Hematopoietic multipotent progenitor cell treated with erythropoietin and hydrocortisone succinate and interleukin-3 and kit ligand, for 15 days (in vitro differentiated cells): ENCODE measurements at regions not wholly inside any gene's neighbourhood (a gene's known extent, or its start where the extent isn't known, plus 50 kb on each side); places are given as distances from the start of the nearest gene placed in this dataset.

Experiments
- DNase-seq: peaks from one replicate; pipeline ENCODE4 v3.0.0-alpha.2; 2015; ENCODE audit warnings: low spot score

GRCh38 chr1:224504297-224505041, 69.9 kb upstream of the WDR26 start:
- DNase-seq = peak; percentile 49

DNA sequence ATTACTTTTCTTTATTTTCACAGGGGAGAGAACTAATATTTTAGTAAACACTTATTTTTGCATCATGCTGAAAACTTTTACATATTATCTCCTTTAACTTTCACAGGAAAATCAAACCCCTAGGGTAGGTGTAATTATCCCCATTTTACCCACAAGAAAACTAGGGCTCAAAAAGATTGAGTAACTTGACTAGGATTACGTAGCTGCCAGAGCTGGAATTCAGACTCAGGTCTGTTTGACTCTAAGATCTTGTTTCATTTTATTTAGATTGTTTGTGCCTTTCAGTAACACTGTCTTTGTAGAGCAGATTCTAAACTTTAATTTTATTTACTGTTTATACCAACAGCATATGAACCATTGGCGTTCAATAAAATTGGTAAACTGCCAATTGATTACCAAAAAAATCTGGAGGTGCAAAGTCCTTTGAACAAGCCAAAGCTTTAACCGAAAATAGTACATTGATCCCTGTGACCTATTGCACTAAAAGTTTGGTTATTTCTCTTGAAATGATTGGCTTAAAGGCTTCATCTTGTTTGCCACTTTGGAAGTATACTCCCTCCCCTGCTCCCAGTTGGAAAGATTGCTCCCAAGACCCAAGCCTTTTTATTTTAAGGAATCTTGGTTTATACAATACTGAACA, 71.0 kb upstream of the WDR26 start:
- no peak for DNase-seq

DNA sequence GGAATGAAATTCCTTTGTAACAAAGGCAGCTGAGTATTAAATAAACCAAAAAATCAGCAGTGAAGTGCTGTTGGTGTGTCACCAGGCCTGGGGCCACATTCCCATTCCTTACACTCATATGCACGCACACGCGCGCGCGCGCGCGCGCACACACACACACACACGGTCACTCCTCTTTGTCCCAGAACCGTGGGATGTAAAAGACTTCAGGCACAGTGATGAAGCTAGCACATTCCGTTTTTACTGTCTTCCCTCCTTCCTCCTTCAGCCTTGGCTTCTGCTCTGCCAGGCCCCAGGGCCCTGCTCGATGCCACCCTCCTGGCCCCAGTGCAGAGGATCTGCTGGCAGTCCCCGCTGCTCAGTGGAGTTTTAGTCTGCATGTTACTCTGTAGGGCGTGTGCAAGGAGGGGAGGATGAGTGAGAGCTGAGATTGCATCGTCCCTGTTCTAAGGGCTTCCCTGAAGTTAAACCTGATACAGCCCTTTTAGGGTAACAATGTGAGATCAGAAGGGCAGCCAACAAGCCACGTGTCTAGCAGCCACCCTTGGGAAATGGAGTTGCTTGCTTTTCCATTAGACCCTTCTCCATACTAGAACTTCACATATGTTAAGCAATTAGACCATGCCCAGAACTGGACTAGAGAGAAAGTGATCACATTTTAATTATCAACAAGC, 71.7 kb upstream of the WDR26 start:
- no peak for DNase-seq

GRCh38 chr1:224507771-224508523, 73.3 kb upstream of the WDR26 start:
- no peak for DNase-seq

DNA sequence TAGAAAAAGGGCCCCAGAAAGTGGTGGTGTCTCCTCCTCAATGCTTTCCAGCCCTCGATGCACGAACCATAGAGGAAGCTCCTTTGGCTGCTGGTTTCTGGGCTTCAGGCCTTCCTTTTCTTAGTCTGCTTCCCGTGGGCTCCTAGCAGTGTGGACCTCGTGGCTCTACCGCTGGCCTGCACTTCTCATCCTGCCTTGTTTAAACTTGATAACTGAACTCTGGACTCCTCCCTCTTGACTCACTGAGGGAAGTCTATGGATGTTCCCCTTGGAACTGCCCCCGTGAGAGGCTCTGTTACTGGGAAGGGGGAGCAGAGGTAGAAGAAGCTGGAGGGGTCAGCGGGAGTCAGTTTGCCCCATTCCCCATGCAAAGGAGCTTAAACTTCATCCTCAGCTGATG, 75.3 kb upstream of the WDR26 start:
- no peak for DNase-seq

- DNase-seq = no peak
Observed at GRCh38 chr1:224510880-224511645, 76.5 kb upstream of the WDR26 start.

DNA sequence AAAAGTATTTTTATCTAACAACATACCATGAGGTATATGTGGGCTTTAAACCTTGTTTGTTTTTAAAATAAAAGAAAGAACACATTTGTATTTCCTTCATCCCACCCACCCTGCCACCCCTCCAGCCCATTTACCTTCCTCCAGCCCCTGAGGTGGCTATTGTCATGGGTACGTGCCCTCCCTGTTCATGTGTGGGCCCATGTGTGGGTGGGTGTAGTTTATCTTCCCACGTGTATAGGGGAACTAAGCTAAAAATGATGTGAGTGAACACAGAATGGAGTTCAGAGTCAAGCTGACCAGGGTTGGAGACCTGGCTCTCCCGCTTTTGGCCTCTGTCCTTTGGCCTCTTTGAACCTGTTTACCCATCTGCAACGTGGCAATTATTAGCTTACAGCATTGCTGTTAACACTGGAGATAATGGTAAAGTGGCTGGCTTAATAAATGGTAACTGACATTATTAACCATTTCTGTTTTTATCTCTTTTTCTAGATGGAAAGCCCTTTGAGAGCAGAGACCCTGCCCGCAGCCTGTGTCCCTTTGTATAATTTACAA, 78.1 kb upstream of the WDR26 start:
- DNase-seq = no peak

- DNase-seq = no peak
Observed at GRCh38 chr1:224513383-224513782, 78.8 kb upstream of the WDR26 start.

- DNase-seq = peak; percentile 92
Observed at GRCh38 chr1:224513787-224514209, 79.2 kb upstream of the WDR26 start.

- DNase-seq = no peak
Observed at GRCh38 chr1:224517171-224517570, 82.6 kb upstream of the WDR26 start.

DNA sequence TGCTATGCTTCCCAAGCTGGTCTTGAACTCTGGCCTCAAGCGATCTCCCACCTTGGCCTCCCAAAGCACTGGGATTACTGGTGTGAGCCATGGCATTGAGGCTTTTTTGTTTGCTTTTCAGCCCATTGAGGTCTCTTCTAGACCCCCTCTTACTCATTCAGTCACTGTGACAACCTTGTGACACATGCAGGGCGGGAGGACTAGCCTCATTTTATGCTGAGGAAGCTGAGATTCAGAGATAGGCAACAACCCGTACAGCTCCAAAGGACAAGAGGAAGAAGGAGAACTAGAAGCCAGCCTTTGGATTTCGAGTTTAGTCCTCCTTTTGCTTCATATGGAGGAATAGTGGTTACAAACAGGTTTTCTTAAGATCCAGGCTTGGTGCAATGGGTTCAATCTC, 83.9 kb upstream of the WDR26 start:
- no peak for DNase-seq

GRCh38 chr1:224519874-224520273, 85.3 kb upstream of the WDR26 start:
- DNase-seq = no peak

GRCh38 chr1:224520808-224521207, 86.2 kb upstream of the WDR26 start:
- no peak for DNase-seq

GRCh38 chr1:224521904-224522734, 87.5 kb upstream of the WDR26 start:
- no peak for DNase-seq

GRCh38 chr1:224523676-224524075, 89.1 kb upstream of the WDR26 start:
- DNase-seq = no peak

DNA sequence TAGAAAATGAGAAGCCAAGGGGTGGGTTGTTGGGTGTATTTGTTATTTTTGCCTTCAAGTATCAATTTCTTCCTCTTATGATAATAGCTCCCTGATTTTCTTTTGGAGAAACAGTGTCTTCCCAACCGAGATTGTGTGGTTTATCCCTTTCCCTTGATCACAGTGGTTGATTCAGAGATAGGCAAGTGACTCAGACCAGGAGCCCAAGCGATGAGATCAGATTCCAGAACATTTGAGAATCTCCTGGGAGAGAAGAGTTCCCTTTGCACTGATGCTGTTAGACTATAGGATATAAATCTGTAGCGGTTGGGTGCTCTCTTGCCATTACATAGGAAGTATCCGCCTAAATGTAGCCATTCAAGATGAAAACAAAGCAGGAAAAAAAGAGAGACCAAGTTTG, 90.1 kb upstream of the WDR26 start:
- DNase-seq = no peak

- DNase-seq = no peak
Observed at GRCh38 chr1:224525411-224526040, 90.6 kb upstream of the CNIH3 start.

DNA sequence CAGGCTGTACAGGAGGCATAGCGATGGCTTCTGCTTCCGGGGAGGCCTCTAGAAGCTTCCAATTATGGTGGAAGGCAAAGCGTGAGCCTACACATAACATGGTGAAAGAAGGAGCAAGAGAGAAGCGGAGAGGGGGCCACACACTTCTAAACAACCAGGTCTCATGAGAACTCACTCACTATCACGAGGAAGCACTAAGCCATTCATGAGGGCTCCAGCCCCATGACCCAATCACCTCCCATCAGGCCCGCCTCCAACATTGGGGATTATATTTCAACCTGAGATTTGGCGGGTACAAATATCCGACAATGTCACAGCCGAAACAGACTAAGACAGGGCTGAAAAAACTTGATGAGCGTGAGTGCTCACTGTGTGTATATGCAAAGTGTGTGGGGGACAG, 89.3 kb upstream of the CNIH3 start:
- DNase-seq = no peak

- DNase-seq = no peak
Observed at GRCh38 chr1:224528900-224529299, 87.2 kb upstream of the CNIH3 start.

DNA sequence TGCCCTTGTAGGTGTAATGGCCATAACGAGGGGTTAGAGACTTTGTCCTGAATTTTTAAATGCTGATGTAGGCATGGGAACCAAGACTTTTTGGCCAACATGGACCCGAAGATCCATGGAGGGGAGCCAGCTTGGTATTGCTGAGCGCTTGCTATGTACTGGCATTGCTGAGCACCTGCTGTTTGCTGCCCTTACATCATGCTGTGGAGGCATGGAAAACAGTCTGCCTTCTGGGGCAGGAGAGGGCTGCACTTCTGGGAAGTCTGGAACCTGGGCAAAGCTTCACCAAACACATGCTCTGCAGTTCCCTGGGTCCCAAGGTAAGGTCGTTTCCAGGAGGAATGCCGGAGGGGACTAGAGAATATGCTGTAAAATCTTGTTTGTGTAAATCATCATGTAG, 86.3 kb upstream of the CNIH3 start:
- DNase-seq = no peak
